Testis (tissue), 2 donors: ENCODE measurements at regions not wholly inside any gene's neighbourhood (a gene's known extent, or its start where the extent isn't known, plus 50 kb on each side); places are given as distances from the start of the nearest gene placed in this dataset.
"Not testable (repeated sequence)": the region's sequence is repeated elsewhere in the genome, so short reads cannot be mapped to it uniquely, and the experiment has no call there.

Experiments
- DNase-seq: peaks from one replicate; pipeline ENCODE4 v3.0.0-alpha.2; 2019
- H3K27ac ChIP-seq, 2 donors: fragments of 200-600 bp; sonication (generic); one replicate each; pipeline ENCODE4 v1.5.1; 2019
- H3K27me3 ChIP-seq: fragments of 200-600 bp; sonication (generic); one replicate; pipeline ENCODE4 v1.5.1; 2019
- H3K36me3 ChIP-seq: fragments of 200-600 bp; sonication (generic); one replicate; pipeline ENCODE4 v1.5.1; 2017; ENCODE audit warnings: low read depth; ENCODE audit errors: missing control alignments
- H3K4me1 ChIP-seq: fragments of 200-600 bp; sonication (generic); one replicate; pipeline ENCODE4 v1.5.1; 2019
- H3K4me3 ChIP-seq, 2 donors: fragments of 200-600 bp; sonication (generic); one replicate each; pipeline ENCODE4 v1.5.1; 2017 to 2019
- H3K9me3 ChIP-seq: fragments of 200-600 bp; sonication (generic); one replicate; pipeline ENCODE4 v1.5.1; 2017
- POLR2A ChIP-seq: fragments of 450-650 bp; IDR thresholded peaks from one replicate; pipeline ENCODE4 v1.6.1; 2017; ENCODE audit warnings: antibody characterized with exemption, mild to moderate bottlenecking, moderate library complexity
- WGBS, 2 donors: methylation state at CpG; one replicate each; pipeline ENCODE4 v1.1.5; 2018; 5-methylcytosine and 5-hydroxymethylcytosine counted together
- intact Hi-C: fragments of 100-400 bp; cut with DNase I; formaldehyde crosslinking; loops from one replicate; pipeline ENCODE4 v1.15.1; 2023; ENCODE audit warnings: low total_unique reads
- TF ChIP-seq, protein P1 (sequence below), 3 experiments: fragments of 450-650 bp in 2 of 3; fragments of 200-600 bp in 1 of 3; sonication (generic) in 1 of 3; IDR thresholded peaks; one replicate each; pipeline ENCODE4 v1.5.1; 2016 to 2019; ENCODE audit warnings: antibody characterized with exemption in 3 of 3, mild to moderate bottlenecking in 2 of 3, moderate library complexity in 1 of 3

DNA sequence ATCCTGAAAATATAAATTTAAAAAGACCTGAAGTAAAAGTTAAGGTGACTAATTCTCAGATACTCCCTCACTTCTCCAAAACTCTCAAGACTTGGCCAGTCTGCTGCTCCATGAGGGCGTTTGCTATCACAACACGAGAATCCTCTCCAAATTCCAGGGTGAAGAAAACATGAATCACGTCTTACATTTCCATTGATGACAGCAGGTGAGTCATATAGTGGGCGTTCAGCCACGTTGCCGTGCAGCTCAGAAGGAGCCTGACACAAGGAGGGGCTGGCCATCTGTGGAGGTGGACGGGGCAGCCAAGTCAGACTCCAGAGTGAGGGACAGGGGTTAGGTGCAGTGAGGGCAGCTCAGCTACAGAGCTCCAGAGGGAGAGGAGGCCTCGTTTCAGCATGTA, 555.1 kb upstream of the ADAMTS16 start:
- Histone ChIP-seq H3K9me3 (no peaks in the 10 kb centered on the region), H3K4me1 (no peaks in the 10 kb centered on the region), H3K27me3 (no peaks in the 10 kb centered on the region), H3K36me3 (no peaks in the 10 kb centered on the region), H3K4me3 (no peak overlapping the region), H3K27ac (no peak overlapping the region)
- WGBS, 2 donors, result 77 to 78% methylated on average over 8 of the region's 8 CpGs
- no peak for DNase-seq
- TF ChIP-seq, protein P1, sequence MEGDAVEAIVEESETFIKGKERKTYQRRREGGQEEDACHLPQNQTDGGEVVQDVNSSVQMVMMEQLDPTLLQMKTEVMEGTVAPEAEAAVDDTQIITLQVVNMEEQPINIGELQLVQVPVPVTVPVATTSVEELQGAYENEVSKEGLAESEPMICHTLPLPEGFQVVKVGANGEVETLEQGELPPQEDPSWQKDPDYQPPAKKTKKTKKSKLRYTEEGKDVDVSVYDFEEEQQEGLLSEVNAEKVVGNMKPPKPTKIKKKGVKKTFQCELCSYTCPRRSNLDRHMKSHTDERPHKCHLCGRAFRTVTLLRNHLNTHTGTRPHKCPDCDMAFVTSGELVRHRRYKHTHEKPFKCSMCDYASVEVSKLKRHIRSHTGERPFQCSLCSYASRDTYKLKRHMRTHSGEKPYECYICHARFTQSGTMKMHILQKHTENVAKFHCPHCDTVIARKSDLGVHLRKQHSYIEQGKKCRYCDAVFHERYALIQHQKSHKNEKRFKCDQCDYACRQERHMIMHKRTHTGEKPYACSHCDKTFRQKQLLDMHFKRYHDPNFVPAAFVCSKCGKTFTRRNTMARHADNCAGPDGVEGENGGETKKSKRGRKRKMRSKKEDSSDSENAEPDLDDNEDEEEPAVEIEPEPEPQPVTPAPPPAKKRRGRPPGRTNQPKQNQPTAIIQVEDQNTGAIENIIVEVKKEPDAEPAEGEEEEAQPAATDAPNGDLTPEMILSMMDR (IDR thresholded peaks at IDR 0.05), result no peak
- TF ChIP-seq POLR2A, result no peak
- intact Hi-C loops, result no loop called here

DNA sequence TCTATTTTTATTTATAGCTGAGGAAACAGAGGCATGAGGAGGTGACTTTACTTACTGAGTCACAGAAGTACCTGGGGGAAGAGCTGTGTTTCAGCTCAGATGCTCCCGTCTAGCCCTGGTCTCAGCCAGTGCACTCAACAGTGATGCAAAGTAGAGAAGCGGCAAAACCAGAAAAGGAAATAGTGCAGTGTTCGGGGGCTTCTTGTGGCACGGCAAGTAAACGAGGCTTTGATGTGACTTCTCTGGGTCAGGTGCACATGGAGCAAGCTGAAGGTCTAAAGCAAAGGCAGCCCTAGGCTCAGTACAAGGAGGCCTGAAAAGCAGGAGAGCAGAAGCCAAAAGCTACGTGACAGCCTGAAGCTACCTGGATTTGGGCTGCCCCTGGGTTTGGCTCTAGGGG, 526.7 kb upstream of the ADAMTS16 start:
- Histone ChIP-seq H3K27ac (no peak overlapping the region), H3K4me3 (no peak overlapping the region), H3K4me1 (no peaks in the 10 kb centered on the region), H3K9me3 (no peaks in the 10 kb centered on the region), H3K36me3 (no peaks in the 10 kb centered on the region), H3K27me3 (no peaks in the 10 kb centered on the region)
- no peak for DNase-seq
- 76 to 87% methylated on average over 6 of the region's 6 CpGs for WGBS, 2 donors
- intact Hi-C loops, result no loop called here
- TF ChIP-seq, protein P1 (IDR thresholded peaks at IDR 0.05), result no peak
- no peak for TF ChIP-seq POLR2A

DNA sequence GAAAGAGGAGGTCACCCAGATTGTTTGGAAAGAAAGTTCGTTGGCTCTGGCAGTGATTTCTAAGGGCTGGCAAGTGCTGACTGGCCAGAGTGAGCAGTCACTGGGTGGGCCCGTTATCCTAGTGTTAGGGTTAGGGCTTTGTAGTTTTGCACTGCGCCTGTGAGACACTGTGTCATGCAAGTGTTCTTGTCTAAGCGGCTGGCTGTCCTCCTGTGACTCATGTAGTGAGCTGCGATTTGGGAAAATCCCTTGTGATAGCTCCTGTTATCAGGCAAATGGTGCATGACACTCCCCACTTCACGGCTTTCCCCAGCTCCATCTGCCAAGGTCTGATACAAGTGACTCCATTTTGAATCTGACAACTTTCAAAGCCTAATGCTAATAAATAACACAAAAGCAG, 526.0 kb upstream of the ADAMTS16 start:
- Histone ChIP-seq H3K27me3 (no peaks in the 10 kb centered on the region), H3K4me3 (no peak overlapping the region), H3K9me3 (no peaks in the 10 kb centered on the region), H3K27ac (no peak overlapping the region), H3K36me3 (no peaks in the 10 kb centered on the region), H3K4me1 (no peaks in the 10 kb centered on the region)
- 65 to 71% methylated on average over 6 of the region's 6 CpGs for WGBS, 2 donors
- DNase-seq, result no peak
- intact Hi-C loops, result no loop called here
- no peak for TF ChIP-seq POLR2A
- TF ChIP-seq, protein P1 (IDR thresholded peaks at IDR 0.05), result no peak

DNA sequence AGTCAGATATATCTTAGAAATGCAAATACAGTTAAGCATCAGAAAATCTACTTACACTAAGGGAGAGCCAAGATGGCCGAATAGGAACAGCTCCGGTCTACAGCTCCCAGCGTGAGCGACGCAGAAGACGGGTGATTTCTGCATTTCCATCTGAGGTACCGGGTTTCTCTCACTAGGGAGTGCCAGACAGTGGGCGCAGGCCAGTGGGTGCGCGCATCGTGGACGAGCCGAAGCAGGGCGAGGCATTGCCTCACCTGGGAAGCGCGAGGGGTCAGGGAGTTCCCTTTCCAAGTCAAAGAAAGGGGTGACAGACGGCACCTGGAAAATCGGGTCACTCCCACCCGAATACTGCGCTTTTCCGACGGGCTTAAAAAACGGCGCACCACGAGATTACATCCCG, 524.8 kb upstream of the ADAMTS16 start:
- WGBS, 2 donors, result 80 to 83% methylated on average over 22 to 26 of the region's 26 CpGs
- H3K27ac ChIP-seq, H3K36me3 ChIP-seq, H3K4me1 ChIP-seq, intact Hi-C loops, H3K4me3 ChIP-seq, H3K9me3 ChIP-seq, H3K27me3 ChIP-seq, DNase-seq: not testable (repeated sequence)

DNA sequence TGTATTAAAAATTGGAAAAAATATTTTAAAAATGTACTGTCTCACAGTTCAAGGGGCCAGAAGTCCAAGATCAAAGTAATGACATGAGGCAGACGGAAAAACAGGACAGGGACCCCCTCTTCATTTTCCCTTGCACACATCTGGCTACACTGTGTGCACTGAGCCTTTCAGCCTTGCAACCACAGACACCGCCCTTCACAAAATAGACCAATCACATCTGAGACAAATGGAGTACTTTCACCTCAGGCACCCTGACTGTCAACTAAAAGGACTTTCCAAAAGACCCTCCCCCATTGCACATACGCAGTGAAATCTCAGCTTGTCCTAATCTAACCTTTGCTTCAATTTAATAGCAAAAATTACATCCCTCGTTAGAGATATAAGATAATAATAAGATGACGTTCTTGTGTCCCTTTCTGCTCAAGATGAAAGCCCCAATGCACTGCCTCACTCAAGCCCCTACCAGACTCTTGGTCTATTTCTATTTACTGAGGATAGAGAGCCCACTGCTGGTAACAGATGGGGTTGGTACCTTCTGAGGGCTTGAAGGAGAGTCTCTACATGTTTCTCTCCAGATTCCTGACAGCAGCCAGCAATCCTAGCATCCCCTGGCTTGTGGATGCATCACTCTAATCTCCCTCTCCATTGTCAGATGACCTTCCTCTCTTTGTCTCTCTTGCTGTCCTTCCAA, 514.8 kb upstream of the ADAMTS16 start:
- no peaks in the 10 kb centered on the region for H3K27me3 ChIP-seq
- no peaks in the 10 kb centered on the region for H3K9me3 ChIP-seq
- H3K27ac ChIP-seq, result no peak overlapping the region
- H3K4me1 ChIP-seq, result no peaks in the 10 kb centered on the region
- 70 to 82% methylated on average over 5 of the region's 5 CpGs for WGBS, 2 donors
- intact Hi-C loops, result no loop called here
- H3K36me3 ChIP-seq, result no peaks in the 10 kb centered on the region
- H3K4me3 ChIP-seq, result no peak overlapping the region
- DNase-seq, result no peak
- TF ChIP-seq, protein P1 (IDR thresholded peaks at IDR 0.05), result no peak
- TF ChIP-seq POLR2A, result no peak
